HEK293 (cell line): ENCODE measurements at regions not wholly inside any gene's neighbourhood (a gene's known extent, or its start where the extent isn't known, plus 50 kb on each side); places are given as distances from the start of the nearest gene placed in this dataset.

ENCODE experiments used
- CTCF ChIA-PET: fragments of 350-600 bp; formaldehyde crosslinking; extraction: SDS; loops from one replicate; lab custom pipeline; 2021; ENCODE audit warnings: antibody characterized with exemption; lab: Yijun Ruan, JAX
- POLR2A ChIA-PET: fragments of 300-600 bp; formaldehyde crosslinking; extraction: SDS; loops from one replicate; lab custom pipeline; 2020; ENCODE audit warnings: antibody characterized with exemption, inconsistent platforms; lab: Yijun Ruan, JAX
- H3K27ac ChIP-seq: fragments of 200-500 bp; sonication (Bioruptor generic); 2 replicates; pipeline ENCODE4 v1.5.1; 2014; ENCODE audit warnings: low read depth, low read length, control low read depth, inconsistent platforms; ENCODE audit errors: extremely low read depth
- H3K36me3 ChIP-seq, 2 experiments: fragments of 200-500 bp in 1 of 2; sonication (Bioruptor generic) in 1 of 2; 1 replicate in 1 of 2; 2 replicates in 1 of 2; pipeline ENCODE4 v1.5.1; 2014 to 2017; ENCODE audit warnings: inconsistent platforms in 2 of 2, low read length in 2 of 2; ENCODE audit not compliant: control insufficient read depth in 2 of 2, insufficient read depth in 1 of 2
- H3K4me1 ChIP-seq: fragments of 200-500 bp; sonication (Bioruptor generic); 2 replicates; pipeline ENCODE4 v1.5.1; 2014; ENCODE audit warnings: mild to moderate bottlenecking, low read length, inconsistent platforms; ENCODE audit not compliant: control insufficient read depth, insufficient read depth
- H3K4me3 ChIP-seq: 2 replicates; pipeline ENCODE4 v1.5.1; 2011; ENCODE audit warnings: low read depth, mild to moderate bottlenecking, control low read depth, low read length, moderate library complexity
- H3K9me3 ChIP-seq: fragments of 200-500 bp; sonication (Bioruptor generic); 2 replicates; pipeline ENCODE4 v1.5.1; 2014; ENCODE audit warnings: low read depth, low read length, inconsistent platforms; ENCODE audit not compliant: control insufficient read depth, insufficient read depth
- BCL11A ChIP-seq: fragments of 450-650 bp; formaldehyde crosslinking; IDR thresholded peaks from 2 replicates; pipeline ENCODE4 v1.5.1; 2016; ENCODE audit warnings: low read depth, missing biosample characterization, missing genetic modification characterization
- REPIN1 ChIP-seq: fragments of 450-650 bp; formaldehyde crosslinking; IDR thresholded peaks from 2 replicates; pipeline ENCODE4 v1.5.1; 2017; ENCODE audit warnings: missing biosample characterization, missing genetic modification characterization, low read depth
- SCRT1 ChIP-seq: fragments of 450-650 bp; formaldehyde crosslinking; IDR thresholded peaks from 2 replicates; pipeline ENCODE4 v1.5.1; 2016; ENCODE audit warnings: missing biosample characterization, missing genetic modification characterization, borderline replicate concordance
- ZIC2 ChIP-seq: fragments of 450-650 bp; formaldehyde crosslinking; IDR thresholded peaks from 2 replicates; pipeline ENCODE4 v1.5.1; 2016; ENCODE audit warnings: missing biosample characterization, missing genetic modification characterization
- ZNF221 ChIP-seq: fragments of 450-650 bp; formaldehyde crosslinking; IDR thresholded peaks from 2 replicates; pipeline ENCODE4 v1.5.1; 2017; ENCODE audit warnings: missing biosample characterization, missing genetic modification characterization, borderline replicate concordance
- ZNF223 ChIP-seq: fragments of 450-650 bp; formaldehyde crosslinking; IDR thresholded peaks from 2 replicates; pipeline ENCODE4 v1.5.1; 2016; ENCODE audit warnings: missing biosample characterization, missing genetic modification characterization
- ZNF350 ChIP-seq: fragments of 450-650 bp; formaldehyde crosslinking; IDR thresholded peaks from 2 replicates; pipeline ENCODE4 v1.5.0; 2017; ENCODE audit warnings: missing biosample characterization, mild to moderate bottlenecking, missing genetic modification characterization
- ZNF416 ChIP-seq: fragments of 450-650 bp; formaldehyde crosslinking; IDR thresholded peaks from 2 replicates; pipeline ENCODE4 v1.5.1; 2016; ENCODE audit warnings: missing biosample characterization, missing genetic modification characterization
- ZNF561 ChIP-seq: fragments of 450-650 bp; IDR thresholded peaks from 2 replicates; pipeline ENCODE4 v1.5.1; 2018; ENCODE audit warnings: missing biosample characterization, missing genetic modification characterization, borderline replicate concordance
- ZNF768 ChIP-seq: fragments of 450-650 bp; formaldehyde crosslinking; IDR thresholded peaks from 2 replicates; pipeline ENCODE4 v1.5.1; 2018; ENCODE audit warnings: missing biosample characterization, mild to moderate bottlenecking, missing genetic modification characterization
- ZXDB ChIP-seq: fragments of 450-650 bp; formaldehyde crosslinking; IDR thresholded peaks from 2 replicates; pipeline ENCODE4 v1.5.1; 2016; ENCODE audit warnings: missing biosample characterization, missing genetic modification characterization
- TF ChIP-seq, protein P1 (sequence below): fragments of 450-650 bp; formaldehyde crosslinking; IDR thresholded peaks from 2 replicates; pipeline ENCODE4 v1.5.1; 2016; ENCODE audit warnings: missing biosample characterization, missing genetic modification characterization, borderline replicate concordance
- TF ChIP-seq, protein P2 (sequence below): fragments of 450-650 bp; formaldehyde crosslinking; IDR thresholded peaks from 2 replicates; pipeline ENCODE4 v1.5.1; 2016; ENCODE audit warnings: missing biosample characterization, missing genetic modification characterization
- TF ChIP-seq, protein P3 (sequence below): fragments of 450-650 bp; formaldehyde crosslinking; IDR thresholded peaks from 2 replicates; pipeline ENCODE4 v1.5.1; 2016; ENCODE audit warnings: missing biosample characterization, missing genetic modification characterization
- TF ChIP-seq, protein P4 (sequence below): fragments of 450-650 bp; formaldehyde crosslinking; IDR thresholded peaks from 2 replicates; pipeline ENCODE4 v1.5.1; 2016; ENCODE audit warnings: missing biosample characterization, missing genetic modification characterization
- TF ChIP-seq, protein P5 (sequence below): fragments of 450-650 bp; formaldehyde crosslinking; optimal IDR thresholded peaks from 2 replicates; pipeline ENCODE3; 2016; ENCODE audit warnings: missing biosample characterization, mild to moderate bottlenecking, missing genetic modification characterization
- TF ChIP-seq, protein P6 (sequence below): fragments of 450-650 bp; formaldehyde crosslinking; IDR thresholded peaks from 2 replicates; pipeline ENCODE4 v1.5.1; 2017; ENCODE audit warnings: missing biosample characterization, missing genetic modification characterization
- TF ChIP-seq, protein P7 (sequence below): fragments of 450-650 bp; formaldehyde crosslinking; IDR thresholded peaks from 2 replicates; pipeline ENCODE4 v1.5.1; 2016; ENCODE audit warnings: missing biosample characterization, missing genetic modification characterization

DNA sequence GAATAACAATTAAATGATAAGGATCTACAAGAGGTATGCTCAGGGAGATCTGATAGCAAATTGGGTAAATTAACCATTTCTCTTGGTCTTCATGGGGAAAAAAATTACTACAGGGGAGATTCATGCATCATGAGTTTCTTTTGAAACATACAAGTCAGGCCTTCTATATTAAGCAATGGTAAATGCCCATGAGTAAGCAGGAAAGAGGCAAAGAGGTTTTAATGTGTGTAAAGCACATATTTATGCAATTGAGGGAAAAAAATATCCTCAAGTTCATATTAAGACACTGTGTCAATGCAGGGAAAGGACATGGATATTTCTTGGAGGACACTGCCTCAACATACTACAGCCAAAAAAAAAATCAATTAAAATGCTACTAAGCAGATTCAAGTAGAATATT is 73.4 kb upstream of the NR4A3 start:
- Histone ChIP-seq H3K36me3 (no peaks in the 10 kb centered on the region), H3K27ac (no peak overlapping the region), H3K4me1 (no peaks in the 10 kb centered on the region), H3K4me3 (no peak overlapping the region), H3K9me3 (no peaks in the 10 kb centered on the region)
- ChIA-PET POLR2A (no interaction called here), CTCF (no interaction called here)
- no peak for TF ChIP-seq ZNF350 (tag by site-specific recombination)
- TF ChIP-seq, protein P1, sequence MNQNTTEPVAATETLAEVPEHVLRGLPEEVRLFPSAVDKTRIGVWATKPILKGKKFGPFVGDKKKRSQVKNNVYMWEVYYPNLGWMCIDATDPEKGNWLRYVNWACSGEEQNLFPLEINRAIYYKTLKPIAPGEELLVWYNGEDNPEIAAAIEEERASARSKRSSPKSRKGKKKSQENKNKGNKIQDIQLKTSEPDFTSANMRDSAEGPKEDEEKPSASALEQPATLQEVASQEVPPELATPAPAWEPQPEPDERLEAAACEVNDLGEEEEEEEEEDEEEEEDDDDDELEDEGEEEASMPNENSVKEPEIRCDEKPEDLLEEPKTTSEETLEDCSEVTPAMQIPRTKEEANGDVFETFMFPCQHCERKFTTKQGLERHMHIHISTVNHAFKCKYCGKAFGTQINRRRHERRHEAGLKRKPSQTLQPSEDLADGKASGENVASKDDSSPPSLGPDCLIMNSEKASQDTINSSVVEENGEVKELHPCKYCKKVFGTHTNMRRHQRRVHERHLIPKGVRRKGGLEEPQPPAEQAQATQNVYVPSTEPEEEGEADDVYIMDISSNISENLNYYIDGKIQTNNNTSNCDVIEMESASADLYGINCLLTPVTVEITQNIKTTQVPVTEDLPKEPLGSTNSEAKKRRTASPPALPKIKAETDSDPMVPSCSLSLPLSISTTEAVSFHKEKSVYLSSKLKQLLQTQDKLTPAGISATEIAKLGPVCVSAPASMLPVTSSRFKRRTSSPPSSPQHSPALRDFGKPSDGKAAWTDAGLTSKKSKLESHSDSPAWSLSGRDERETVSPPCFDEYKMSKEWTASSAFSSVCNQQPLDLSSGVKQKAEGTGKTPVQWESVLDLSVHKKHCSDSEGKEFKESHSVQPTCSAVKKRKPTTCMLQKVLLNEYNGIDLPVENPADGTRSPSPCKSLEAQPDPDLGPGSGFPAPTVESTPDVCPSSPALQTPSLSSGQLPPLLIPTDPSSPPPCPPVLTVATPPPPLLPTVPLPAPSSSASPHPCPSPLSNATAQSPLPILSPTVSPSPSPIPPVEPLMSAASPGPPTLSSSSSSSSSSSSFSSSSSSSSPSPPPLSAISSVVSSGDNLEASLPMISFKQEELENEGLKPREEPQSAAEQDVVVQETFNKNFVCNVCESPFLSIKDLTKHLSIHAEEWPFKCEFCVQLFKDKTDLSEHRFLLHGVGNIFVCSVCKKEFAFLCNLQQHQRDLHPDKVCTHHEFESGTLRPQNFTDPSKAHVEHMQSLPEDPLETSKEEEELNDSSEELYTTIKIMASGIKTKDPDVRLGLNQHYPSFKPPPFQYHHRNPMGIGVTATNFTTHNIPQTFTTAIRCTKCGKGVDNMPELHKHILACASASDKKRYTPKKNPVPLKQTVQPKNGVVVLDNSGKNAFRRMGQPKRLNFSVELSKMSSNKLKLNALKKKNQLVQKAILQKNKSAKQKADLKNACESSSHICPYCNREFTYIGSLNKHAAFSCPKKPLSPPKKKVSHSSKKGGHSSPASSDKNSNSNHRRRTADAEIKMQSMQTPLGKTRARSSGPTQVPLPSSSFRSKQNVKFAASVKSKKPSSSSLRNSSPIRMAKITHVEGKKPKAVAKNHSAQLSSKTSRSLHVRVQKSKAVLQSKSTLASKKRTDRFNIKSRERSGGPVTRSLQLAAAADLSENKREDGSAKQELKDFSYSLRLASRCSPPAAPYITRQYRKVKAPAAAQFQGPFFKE (tag by site-specific recombination) = no peak
- no peak for TF ChIP-seq REPIN1 (tag by site-specific recombination)
- TF ChIP-seq SCRT1 (tag by site-specific recombination) = no peak
- TF ChIP-seq ZIC2 (tag by site-specific recombination) = no peak
- no peak for TF ChIP-seq ZNF561 (tag by site-specific recombination)
- TF ChIP-seq, protein P2, sequence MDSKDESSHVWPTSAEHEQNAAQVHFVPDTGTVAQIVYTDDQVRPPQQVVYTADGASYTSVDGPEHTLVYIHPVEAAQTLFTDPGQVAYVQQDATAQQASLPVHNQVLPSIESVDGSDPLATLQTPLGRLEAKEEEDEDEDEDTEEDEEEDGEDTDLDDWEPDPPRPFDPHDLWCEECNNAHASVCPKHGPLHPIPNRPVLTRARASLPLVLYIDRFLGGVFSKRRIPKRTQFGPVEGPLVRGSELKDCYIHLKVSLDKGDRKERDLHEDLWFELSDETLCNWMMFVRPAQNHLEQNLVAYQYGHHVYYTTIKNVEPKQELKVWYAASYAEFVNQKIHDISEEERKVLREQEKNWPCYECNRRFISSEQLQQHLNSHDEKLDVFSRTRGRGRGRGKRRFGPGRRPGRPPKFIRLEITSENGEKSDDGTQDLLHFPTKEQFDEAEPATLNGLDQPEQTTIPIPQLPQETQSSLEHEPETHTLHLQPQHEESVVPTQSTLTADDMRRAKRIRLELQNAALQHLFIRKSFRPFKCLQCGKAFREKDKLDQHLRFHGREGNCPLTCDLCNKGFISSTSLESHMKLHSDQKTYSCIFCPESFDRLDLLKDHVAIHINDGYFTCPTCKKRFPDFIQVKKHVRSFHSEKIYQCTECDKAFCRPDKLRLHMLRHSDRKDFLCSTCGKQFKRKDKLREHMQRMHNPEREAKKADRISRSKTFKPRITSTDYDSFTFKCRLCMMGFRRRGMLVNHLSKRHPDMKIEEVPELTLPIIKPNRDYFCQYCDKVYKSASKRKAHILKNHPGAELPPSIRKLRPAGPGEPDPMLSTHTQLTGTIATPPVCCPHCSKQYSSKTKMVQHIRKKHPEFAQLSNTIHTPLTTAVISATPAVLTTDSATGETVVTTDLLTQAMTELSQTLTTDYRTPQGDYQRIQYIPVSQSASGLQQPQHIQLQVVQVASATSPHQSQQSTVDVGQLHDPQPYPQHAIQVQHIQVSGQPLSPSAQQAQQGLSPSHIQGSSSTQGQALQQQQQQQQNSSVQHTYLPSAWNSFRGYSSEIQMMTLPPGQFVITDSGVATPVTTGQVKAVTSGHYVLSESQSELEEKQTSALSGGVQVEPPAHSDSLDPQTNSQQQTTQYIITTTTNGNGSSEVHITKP = no peak
- no peak for TF ChIP-seq BCL11A (tag by site-specific recombination)
- TF ChIP-seq, protein P3, sequence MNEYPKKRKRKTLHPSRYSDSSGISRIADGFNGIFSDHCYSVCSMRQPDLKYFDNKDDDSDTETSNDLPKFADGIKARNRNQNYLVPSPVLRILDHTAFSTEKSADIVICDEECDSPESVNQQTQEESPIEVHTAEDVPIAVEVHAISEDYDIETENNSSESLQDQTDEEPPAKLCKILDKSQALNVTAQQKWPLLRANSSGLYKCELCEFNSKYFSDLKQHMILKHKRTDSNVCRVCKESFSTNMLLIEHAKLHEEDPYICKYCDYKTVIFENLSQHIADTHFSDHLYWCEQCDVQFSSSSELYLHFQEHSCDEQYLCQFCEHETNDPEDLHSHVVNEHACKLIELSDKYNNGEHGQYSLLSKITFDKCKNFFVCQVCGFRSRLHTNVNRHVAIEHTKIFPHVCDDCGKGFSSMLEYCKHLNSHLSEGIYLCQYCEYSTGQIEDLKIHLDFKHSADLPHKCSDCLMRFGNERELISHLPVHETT (tag by site-specific recombination) = no peak
- TF ChIP-seq, protein P4, sequence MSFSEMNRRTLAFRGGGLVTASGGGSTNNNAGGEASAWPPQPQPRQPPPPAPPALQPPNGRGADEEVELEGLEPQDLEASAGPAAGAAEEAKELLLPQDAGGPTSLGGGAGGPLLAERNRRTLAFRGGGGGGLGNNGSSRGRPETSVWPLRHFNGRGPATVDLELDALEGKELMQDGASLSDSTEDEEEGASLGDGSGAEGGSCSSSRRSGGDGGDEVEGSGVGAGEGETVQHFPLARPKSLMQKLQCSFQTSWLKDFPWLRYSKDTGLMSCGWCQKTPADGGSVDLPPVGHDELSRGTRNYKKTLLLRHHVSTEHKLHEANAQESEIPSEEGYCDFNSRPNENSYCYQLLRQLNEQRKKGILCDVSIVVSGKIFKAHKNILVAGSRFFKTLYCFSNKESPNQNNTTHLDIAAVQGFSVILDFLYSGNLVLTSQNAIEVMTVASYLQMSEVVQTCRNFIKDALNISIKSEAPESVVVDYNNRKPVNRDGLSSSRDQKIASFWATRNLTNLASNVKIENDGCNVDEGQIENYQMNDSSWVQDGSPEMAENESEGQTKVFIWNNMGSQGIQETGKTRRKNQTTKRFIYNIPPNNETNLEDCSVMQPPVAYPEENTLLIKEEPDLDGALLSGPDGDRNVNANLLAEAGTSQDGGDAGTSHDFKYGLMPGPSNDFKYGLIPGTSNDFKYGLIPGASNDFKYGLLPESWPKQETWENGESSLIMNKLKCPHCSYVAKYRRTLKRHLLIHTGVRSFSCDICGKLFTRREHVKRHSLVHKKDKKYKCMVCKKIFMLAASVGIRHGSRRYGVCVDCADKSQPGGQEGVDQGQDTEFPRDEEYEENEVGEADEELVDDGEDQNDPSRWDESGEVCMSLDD (tag by site-specific recombination) = no peak
- no peak for TF ChIP-seq ZNF221 (tag by site-specific recombination)
- TF ChIP-seq ZNF223 (tag by site-specific recombination) = no peak
- TF ChIP-seq, protein P5, sequence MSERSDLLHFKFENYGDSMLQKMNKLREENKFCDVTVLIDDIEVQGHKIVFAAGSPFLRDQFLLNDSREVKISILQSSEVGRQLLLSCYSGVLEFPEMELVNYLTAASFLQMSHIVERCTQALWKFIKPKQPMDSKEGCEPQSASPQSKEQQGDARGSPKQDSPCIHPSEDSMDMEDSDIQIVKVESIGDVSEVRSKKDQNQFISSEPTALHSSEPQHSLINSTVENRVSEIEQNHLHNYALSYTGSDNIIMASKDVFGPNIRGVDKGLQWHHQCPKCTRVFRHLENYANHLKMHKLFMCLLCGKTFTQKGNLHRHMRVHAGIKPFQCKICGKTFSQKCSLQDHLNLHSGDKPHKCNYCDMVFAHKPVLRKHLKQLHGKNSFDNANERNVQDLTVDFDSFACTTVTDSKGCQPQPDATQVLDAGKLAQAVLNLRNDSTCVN (tag by site-specific recombination) = no peak
- no peak for TF ChIP-seq ZNF416 (tag by site-specific recombination)
- TF ChIP-seq, protein P6, sequence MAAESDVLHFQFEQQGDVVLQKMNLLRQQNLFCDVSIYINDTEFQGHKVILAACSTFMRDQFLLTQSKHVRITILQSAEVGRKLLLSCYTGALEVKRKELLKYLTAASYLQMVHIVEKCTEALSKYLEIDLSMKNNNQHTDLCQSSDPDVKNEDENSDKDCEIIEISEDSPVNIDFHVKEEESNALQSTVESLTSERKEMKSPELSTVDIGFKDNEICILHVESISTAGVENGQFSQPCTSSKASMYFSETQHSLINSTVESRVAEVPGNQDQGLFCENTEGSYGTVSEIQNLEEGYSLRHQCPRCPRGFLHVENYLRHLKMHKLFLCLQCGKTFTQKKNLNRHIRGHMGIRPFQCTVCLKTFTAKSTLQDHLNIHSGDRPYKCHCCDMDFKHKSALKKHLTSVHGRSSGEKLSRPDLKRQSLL (tag by site-specific recombination) = no peak
- TF ChIP-seq, protein P7, sequence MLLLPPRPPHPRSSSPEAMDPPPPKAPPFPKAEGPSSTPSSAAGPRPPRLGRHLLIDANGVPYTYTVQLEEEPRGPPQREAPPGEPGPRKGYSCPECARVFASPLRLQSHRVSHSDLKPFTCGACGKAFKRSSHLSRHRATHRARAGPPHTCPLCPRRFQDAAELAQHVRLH (tag by site-specific recombination) = no peak
- TF ChIP-seq ZNF768 (tag by site-specific recombination) = no peak
- no peak for TF ChIP-seq ZXDB (tag by site-specific recombination)
